ENCODE measurements at regions not wholly inside any gene's neighbourhood (a gene's known extent, or its start where the extent isn't known, plus 50 kb on each side); places are given as distances from the start of the nearest gene placed in this dataset.
"Not testable (repeated sequence)": the region's sequence is repeated elsewhere in the genome, so short reads cannot be mapped to it uniquely, and the experiment has no call there.

DNA sequence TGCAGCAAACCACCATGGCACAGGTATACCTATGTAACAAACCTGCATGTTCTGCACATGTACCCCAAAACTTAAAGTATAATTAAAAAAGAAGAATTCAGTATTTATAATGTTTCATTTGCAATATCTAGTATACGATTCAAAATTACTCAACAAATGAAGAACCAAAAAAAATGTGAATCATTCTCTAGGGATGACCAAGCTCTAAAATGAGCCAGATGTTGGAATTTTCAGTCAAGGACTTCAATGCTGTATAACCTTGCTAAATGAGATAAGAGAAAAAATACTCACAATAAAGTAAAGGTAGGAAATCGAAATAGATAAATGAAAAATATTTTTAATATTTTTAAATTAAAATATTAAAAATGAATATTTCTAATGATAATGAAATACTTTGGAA, 108.7 kb upstream of the ADRA1B start:
- intact Hi-C loops (cut with DNase I), result no loop called here
- ATAC-seq (no peak), DNase-seq (ENCODE audit: low spot score) (no peak)

DNA sequence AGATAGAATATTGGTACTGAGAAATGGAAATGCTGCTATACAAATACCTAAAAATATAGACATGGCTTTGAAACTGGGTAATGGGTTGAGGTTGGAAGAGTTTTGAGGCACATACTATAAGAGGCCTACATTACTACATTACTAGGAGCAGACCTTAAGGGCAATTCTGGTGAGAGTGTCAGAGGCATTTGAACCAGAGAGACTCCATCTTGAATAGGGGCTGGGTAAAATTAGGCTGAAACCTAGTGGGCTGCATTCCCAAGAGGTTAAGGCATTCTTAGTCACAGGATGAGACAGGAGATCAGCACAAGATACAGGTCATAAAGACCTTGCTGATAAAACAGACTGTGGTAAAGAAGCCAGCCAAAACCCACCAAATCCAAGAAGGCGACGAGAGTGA, 104.6 kb upstream of the ADRA1B start:
- DNase-seq (ENCODE audit: low spot score) (no peak), ATAC-seq (no peak)
- intact Hi-C loops (cut with DNase I), result no loop called here

- intact Hi-C loops (cut with DNase I); DNase-seq (ENCODE audit: low spot score); ATAC-seq: not testable (repeated sequence)
Observed at GRCh38 chr5:159812759-159813158, 103.5 kb upstream of the ADRA1B start.

- DNase-seq (ENCODE audit: low spot score) (no peak), ATAC-seq (no peak)
- intact Hi-C loops (cut with DNase I), result no loop called here
Observed at GRCh38 chr5:159814222-159814621, 102.1 kb upstream of the ADRA1B start.

GRCh38 chr5:159814805-159815585, 101.3 kb upstream of the ADRA1B start:
- intact Hi-C loops (cut with DNase I), result no loop called here
- ATAC-seq, result no peak
- DNase-seq (ENCODE audit: low spot score), result no peak

DNA sequence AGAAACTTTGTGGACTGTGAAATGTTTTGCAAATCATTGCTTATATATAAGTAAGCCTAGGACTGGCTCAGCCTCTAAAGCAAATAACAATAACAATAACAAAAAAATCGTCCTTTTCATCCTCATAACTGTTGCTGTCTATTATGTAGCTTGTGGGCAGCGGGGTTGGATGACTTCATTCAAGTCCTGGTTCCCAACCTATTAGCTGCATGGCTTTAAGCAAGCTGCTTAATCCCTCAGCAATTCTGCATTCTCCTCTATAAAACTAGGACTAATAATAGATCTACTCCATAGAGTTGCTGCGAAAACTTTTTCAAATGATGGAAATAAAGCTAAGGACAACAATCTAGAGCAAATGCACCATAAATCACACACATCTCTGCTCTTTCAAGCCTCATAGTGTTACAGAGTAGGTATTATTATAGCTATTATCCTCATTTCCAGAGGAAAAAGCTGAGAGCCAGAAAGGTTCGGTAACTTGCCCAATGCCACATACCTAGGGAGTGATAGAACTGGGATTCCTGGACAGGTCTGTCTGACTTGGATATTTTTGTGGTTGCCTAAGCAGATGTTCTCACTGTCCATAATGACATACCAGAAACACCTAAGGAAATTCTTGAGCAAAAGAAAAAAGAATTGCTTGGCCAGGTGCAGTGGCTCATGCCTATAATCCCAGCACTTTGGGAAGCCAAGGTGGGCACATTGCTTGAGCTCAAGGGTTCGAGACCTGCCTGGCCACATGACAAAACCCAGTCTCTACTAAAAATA, 98.8 kb upstream of the ADRA1B start:
- DNase-seq (ENCODE audit: low spot score), result no peak

DNA sequence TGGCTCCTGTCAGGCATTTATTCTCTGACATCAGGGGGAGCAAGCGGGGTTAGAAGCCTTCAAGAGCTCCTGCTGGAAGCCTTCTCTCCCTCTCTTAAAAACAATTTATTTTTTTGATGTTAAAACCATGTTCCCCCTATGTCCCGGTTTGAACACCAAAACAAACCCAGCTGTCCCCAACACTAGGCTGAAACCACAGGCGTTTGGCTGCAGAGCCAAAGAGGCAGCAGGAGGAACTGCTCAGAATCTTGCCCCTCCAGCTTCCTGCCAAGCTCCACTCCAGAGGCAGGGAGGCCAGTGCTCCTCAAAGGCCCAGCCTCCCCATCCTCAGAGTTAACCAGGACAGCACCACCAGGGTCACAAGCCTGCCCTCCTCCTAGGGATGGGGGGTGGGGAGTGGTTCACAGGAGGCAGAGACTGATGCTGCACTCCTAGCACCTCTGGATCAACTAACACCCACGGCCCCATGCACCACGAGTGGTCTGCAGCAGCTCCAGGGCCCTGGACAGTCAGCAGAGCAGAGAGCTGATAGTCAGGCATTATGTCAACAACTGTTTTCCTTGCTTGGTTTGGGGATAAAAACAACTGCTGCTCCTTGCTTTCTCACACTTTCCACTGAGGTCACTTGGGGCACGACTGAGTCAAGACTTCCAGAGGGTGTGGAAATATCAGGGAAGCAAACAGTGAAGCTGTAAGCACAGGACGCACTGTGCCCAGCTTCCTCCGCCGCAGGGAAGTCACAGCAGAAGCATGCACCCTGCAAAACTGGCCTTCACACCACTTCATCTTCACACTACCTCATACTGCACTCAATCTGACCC, 96.5 kb upstream of the ADRA1B start:
- intact Hi-C loops (cut with DNase I), result no loop called here
- ATAC-seq (peak; percentile 93), DNase-seq (ENCODE audit: low spot score) (peak; percentile 66)

More for the DNA sequence above, 98.8 kb upstream of the ADRA1B start:
- ATAC-seq, result no peak
- intact Hi-C loops (cut with DNase I), result no loop called here

DNA sequence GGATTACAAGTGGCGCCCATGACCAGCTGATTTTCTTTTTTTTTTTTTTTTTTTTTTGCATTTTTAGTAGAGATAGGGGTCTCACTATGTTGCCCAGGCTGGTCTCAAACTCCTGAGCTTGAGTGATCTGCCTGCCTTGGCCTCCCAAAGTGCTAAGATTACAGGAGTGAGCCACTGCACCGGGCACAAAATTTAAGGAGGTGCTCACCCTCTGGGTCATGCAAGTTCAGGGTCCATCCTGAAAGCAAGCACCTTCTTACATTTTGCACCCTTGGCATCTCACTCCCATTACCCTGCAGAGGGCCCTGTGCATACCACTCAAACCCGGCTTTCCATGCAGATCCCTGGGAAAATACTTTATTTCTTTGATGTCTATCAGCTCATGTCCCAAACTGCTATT, 95.6 kb upstream of the ADRA1B start:
- intact Hi-C loops (cut with DNase I), result no loop called here
- no peak for ATAC-seq

DNA sequence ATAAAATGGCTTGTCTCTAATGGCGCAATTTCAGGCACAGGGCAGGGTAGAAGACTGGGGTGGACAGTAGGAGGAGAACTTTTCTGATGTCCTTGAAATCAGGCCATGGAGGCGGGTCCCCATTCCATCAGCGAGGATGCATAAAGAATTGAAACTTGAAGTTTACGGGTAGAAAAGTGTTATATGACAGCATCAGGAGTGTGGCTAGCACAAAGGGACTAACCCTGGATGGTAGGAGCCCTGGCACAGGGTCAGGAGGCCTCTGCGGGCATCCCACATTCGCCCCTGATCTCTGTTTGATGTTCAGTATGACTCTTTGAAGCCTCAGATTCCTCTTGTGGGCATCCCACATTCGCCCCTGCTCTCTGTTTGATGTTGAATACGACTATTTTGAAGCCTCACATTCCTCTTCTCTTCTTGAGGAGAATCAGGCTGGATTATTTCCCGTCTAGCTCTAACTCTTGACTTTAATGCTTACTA, 94.8 kb upstream of the ADRA1B start:
- DNase-seq (ENCODE audit: low spot score) (no peak), ATAC-seq (no peak)
- intact Hi-C loops (cut with DNase I), result no loop called here

More for the DNA sequence above, 95.6 kb upstream of the ADRA1B start:
- DNase-seq (ENCODE audit: low spot score), result no peak

DNA sequence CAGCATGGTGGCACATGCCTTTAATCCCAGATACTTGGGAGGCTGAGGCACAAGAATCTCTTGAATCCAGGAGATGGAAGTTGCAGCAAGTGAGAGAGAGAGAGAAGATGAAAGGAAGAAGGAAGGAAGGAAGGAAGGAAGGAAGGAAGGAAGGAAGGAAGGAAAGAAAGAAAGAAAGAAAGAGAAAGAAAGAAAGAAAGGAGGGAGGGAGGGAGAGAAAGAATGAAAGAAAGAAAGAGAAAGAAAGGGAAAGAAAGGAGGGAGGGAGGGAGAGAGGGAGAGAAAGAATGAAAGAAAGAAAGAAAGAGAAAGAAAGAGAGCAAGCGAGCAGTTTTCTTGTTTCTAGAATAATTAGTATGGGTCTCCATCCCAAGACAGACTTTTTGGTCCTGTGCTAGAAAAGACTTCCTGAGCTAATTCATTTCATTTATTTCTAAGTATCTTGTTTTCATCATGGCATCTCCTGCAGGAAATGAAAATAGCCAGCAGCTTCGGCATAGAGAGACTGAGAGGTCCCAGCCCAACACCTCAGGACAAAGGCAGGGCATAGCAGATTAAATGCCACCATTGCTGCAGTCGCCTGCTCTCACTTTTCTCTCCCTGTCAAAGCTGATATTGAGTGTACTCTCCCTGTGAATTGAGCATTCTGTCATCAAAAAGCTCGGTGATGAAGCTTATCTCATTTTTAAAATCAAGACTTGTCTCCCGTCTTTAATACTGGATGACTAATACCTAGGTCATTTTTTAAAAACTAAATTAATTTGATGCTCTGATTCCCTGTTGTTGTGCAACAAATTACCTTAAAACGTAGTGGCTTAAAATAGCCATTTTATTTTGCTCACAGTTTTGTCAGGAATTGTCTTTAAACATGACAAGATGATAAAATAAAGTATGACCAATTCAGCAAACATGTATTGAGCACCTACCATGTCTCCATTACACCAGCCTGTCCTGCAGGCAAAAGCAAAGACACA, 91.8 kb upstream of the ADRA1B start:
- DNase-seq (ENCODE audit: low spot score), result no peak
- ATAC-seq, result no peak
- intact Hi-C loops (cut with DNase I), result no loop called here

GRCh38 chr5:159825551-159826051, 90.7 kb upstream of the ADRA1B start:
- ATAC-seq (peak; percentile 85), DNase-seq (ENCODE audit: low spot score) (no peak)
- intact Hi-C loops (cut with DNase I), result no loop called here

- no peak for DNase-seq (ENCODE audit: low spot score)
- peak; percentile 78 for ATAC-seq
- intact Hi-C loops (cut with DNase I), result no loop called here
Observed at GRCh38 chr5:159826351-159827214, 89.7 kb upstream of the ADRA1B start.

GRCh38 chr5:159827861-159828260, 88.4 kb upstream of the ADRA1B start:
- intact Hi-C loops (cut with DNase I), result no loop called here
- no peak for ATAC-seq
- DNase-seq (ENCODE audit: low spot score), result no peak

GRCh38 chr5:159832073-159832472, 84.2 kb upstream of the ADRA1B start:
- intact Hi-C loops (cut with DNase I), result no loop called here
- no peak for ATAC-seq

DNA sequence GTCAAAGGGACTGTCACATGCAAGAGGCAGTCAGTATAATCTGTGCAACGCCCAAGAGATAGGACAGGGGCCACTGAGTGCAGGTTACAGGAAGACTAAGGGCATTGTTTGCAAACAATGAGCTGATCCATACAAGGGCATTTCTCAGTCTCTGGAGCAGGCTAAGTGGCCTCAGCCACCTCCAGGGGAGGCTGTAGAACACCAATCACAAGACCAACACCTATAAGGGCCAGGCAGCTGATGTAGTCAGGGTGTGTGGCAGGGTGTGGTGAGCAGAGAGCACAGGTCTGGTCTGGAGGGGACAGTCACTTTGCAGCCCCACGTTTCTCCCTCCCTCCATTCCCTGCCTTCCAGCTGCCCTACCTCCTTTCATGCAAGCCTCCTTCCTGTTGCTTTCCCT, 83.2 kb upstream of the ADRA1B start:
- ATAC-seq (no peak), DNase-seq (ENCODE audit: low spot score) (no peak)
- intact Hi-C loops (cut with DNase I), result no loop called here

More at GRCh38 chr5:159832073-159832472, 84.2 kb upstream of the ADRA1B start:
- DNase-seq (ENCODE audit: low spot score), result no peak

DNA sequence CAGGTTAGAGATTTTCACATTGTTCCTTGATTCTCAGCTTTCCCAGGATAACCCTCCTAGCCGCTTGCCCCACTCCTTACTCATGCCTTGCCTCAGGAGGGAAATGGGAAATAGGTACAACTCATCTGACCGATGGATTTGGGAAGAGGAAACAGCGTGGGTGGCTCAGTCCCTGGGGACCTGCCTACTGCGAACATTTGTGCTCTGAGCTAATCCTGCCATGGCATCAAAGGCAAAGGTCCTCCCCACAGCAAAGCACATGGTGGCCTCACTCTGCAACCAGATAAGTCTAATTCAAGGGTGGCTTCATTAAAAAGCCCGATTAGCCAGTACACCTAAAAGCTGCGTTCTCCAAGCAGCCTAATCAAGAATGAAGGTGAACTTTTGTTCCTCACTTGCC, 82.4 kb upstream of the ADRA1B start:
- intact Hi-C loops (cut with DNase I), result no loop called here
- ATAC-seq, result no peak
- no peak for DNase-seq (ENCODE audit: low spot score)

- ATAC-seq (no peak), DNase-seq (ENCODE audit: low spot score) (no peak)
- intact Hi-C loops (cut with DNase I), result no loop called here
Observed at GRCh38 chr5:159835548-159835947, 80.7 kb upstream of the ADRA1B start.
